ACC112 (cell line): ENCODE measurements at regions not wholly inside any gene's neighbourhood (a gene's known extent, or its start where the extent isn't known, plus 50 kb on each side); places are given as distances from the start of the nearest gene placed in this dataset.

Source experiments
- H2AFZ ChIP-seq: fragments of 200-600 bp; sonication (generic); one replicate; pipeline ENCODE4 v1.6.0; 2017; ENCODE audit warnings: antibody characterized with exemption, low read length; ENCODE audit not compliant: unreplicated experiment
- H3K27ac ChIP-seq: fragments of 200-600 bp; sonication (generic); 2 replicates; pipeline ENCODE4 v1.5.1; 2014; ENCODE audit warnings: low read depth, mild to moderate bottlenecking, antibody characterized with exemption, low read length, moderate library complexity
- H3K27me3 ChIP-seq: fragments of 200-600 bp; sonication (generic); 2 replicates; pipeline ENCODE4 v1.6.1; 2014; ENCODE audit warnings: mild to moderate bottlenecking, antibody characterized with exemption, low read length, moderate library complexity, mixed read lengths; ENCODE audit not compliant: insufficient read depth
- H3K36me3 ChIP-seq: fragments of 200-600 bp; sonication (generic); 2 replicates; pipeline ENCODE4 v1.6.1; 2016; ENCODE audit warnings: mild to moderate bottlenecking, antibody characterized with exemption, low read length, moderate library complexity, mixed read lengths; ENCODE audit not compliant: insufficient read depth
- H3K4me1 ChIP-seq: fragments of 200-600 bp; sonication (generic); one replicate; pipeline ENCODE4 v1.6.1; 2016; ENCODE audit warnings: low read length, mixed read lengths; ENCODE audit not compliant: insufficient read depth, unreplicated experiment, control insufficient read depth
- H3K4me3 ChIP-seq: fragments of 200-600 bp; sonication (generic); 2 replicates; pipeline ENCODE4 v1.5.1; 2014; ENCODE audit warnings: mild to moderate bottlenecking, low read depth, low read length
- H3K79me2 ChIP-seq: fragments of 200-600 bp; sonication (generic); one replicate; pipeline ENCODE4 v1.6.0; 2016; ENCODE audit warnings: low read length; ENCODE audit not compliant: control insufficient read depth, unreplicated experiment, insufficient read depth

GRCh38 chr7:133132906-133133305 is 51.0 kb upstream of the CHCHD3 start:
- Histone ChIP-seq H3K27me3 (peaks cover 32% of the 10 kb centered on the region), H3K4me3 (no peak overlapping the region), H3K36me3 (no peaks in the 10 kb centered on the region), H2AFZ (no peak overlapping the region), H3K79me2 (no peaks in the 10 kb centered on the region), H3K27ac (no peak overlapping the region), H3K4me1 (no peaks in the 10 kb centered on the region)

- H3K4me1 ChIP-seq: no peaks in the 10 kb centered on the region
- H3K4me3 ChIP-seq: no peak overlapping the region
- H3K27me3 ChIP-seq: peaks cover 48% of the 10 kb centered on the region
- no peak overlapping the region for H3K27ac ChIP-seq
- no peak overlapping the region for H2AFZ ChIP-seq
- H3K79me2 ChIP-seq: no peaks in the 10 kb centered on the region
- H3K36me3 ChIP-seq: no peaks in the 10 kb centered on the region
Observed at GRCh38 chr7:133134810-133135209, 52.9 kb upstream of the CHCHD3 start.

- Histone ChIP-seq H3K36me3 (no peaks in the 10 kb centered on the region), H2AFZ (no peak overlapping the region), H3K27ac (no peak overlapping the region), H3K4me1 (no peaks in the 10 kb centered on the region), H3K4me3 (no peak overlapping the region), H3K27me3 (peaks cover 54% of the 10 kb centered on the region), H3K79me2 (no peaks in the 10 kb centered on the region)
Observed at GRCh38 chr7:133135451-133135850, 53.6 kb upstream of the CHCHD3 start.

GRCh38 chr7:133139350-133139749 is 57.5 kb upstream of the CHCHD3 start:
- H3K4me1 ChIP-seq: no peaks in the 10 kb centered on the region
- no peak overlapping the region for H2AFZ ChIP-seq
- H3K4me3 ChIP-seq: no peak overlapping the region
- no peaks in the 10 kb centered on the region for H3K36me3 ChIP-seq
- H3K79me2 ChIP-seq: no peaks in the 10 kb centered on the region
- H3K27ac ChIP-seq: no peak overlapping the region
- peaks cover 53% of the 10 kb centered on the region for H3K27me3 ChIP-seq

GRCh38 chr7:133139801-133140200 is 57.9 kb upstream of the CHCHD3 start:
- Histone ChIP-seq H3K4me1 (no peaks in the 10 kb centered on the region), H3K79me2 (no peaks in the 10 kb centered on the region), H3K4me3 (no peak overlapping the region), H3K36me3 (no peaks in the 10 kb centered on the region), H3K27ac (no peak overlapping the region), H3K27me3 (peaks cover 53% of the 10 kb centered on the region), H2AFZ (no peak overlapping the region)

GRCh38 chr7:133140994-133141595 is 59.2 kb upstream of the CHCHD3 start:
- Histone ChIP-seq H3K4me3 (no peak overlapping the region), H3K79me2 (no peaks in the 10 kb centered on the region), H3K27me3 (peaks cover 56% of the 10 kb centered on the region), H3K36me3 (no peaks in the 10 kb centered on the region), H2AFZ (no peak overlapping the region), H3K27ac (no peak overlapping the region), H3K4me1 (no peaks in the 10 kb centered on the region)

GRCh38 chr7:133150760-133151159 is 68.9 kb upstream of the CHCHD3 start:
- Histone ChIP-seq H3K79me2 (no peaks in the 10 kb centered on the region), H3K27ac (no peak overlapping the region), H2AFZ (no peak overlapping the region), H3K4me1 (no peaks in the 10 kb centered on the region), H3K27me3 (peaks cover 51% of the 10 kb centered on the region), H3K4me3 (no peak overlapping the region), H3K36me3 (no peaks in the 10 kb centered on the region)

GRCh38 chr7:133152875-133153274 is 71.0 kb upstream of the CHCHD3 start:
- Histone ChIP-seq H3K36me3 (no peaks in the 10 kb centered on the region), H2AFZ (no peak overlapping the region), H3K27ac (no peak overlapping the region), H3K4me3 (no peak overlapping the region), H3K79me2 (no peaks in the 10 kb centered on the region), H3K27me3 (peaks cover 32% of the 10 kb centered on the region), H3K4me1 (no peaks in the 10 kb centered on the region)

GRCh38 chr7:133155146-133155545 is 73.3 kb upstream of the CHCHD3 start:
- no peak overlapping the region for H3K4me3 ChIP-seq
- H2AFZ ChIP-seq: no peak overlapping the region
- no peaks in the 10 kb centered on the region for H3K4me1 ChIP-seq
- H3K79me2 ChIP-seq: no peaks in the 10 kb centered on the region
- H3K27me3 ChIP-seq: peaks cover 10% of the 10 kb centered on the region
- H3K36me3 ChIP-seq: no peaks in the 10 kb centered on the region
- no peak overlapping the region for H3K27ac ChIP-seq

GRCh38 chr7:133155642-133156041 is 73.8 kb upstream of the CHCHD3 start:
- H3K27ac ChIP-seq: no peak overlapping the region
- no peaks in the 10 kb centered on the region for H3K36me3 ChIP-seq
- no peaks in the 10 kb centered on the region for H3K4me1 ChIP-seq
- H2AFZ ChIP-seq: no peak overlapping the region
- no peak overlapping the region for H3K4me3 ChIP-seq
- H3K79me2 ChIP-seq: no peaks in the 10 kb centered on the region
- H3K27me3 ChIP-seq: peaks cover 11% of the 10 kb centered on the region

GRCh38 chr7:133157045-133157444 is 75.2 kb upstream of the CHCHD3 start:
- H3K36me3 ChIP-seq: no peaks in the 10 kb centered on the region
- no peak overlapping the region for H2AFZ ChIP-seq
- H3K27me3 ChIP-seq: peaks cover 8% of the 10 kb centered on the region; the same call in 1 of the 2 replicates
- no peaks in the 10 kb centered on the region for H3K79me2 ChIP-seq
- no peak overlapping the region for H3K27ac ChIP-seq
- no peaks in the 10 kb centered on the region for H3K4me1 ChIP-seq
- H3K4me3 ChIP-seq: no peak overlapping the region
